HCT116 (cell line): ENCODE measurements at regions not wholly inside any gene's neighbourhood (a gene's known extent, or its start where the extent isn't known, plus 50 kb on each side); places are given as distances from the start of the nearest gene placed in this dataset.

Experiments used
- ATAC-seq: fragments of 200-7000 bp; cut with Tn5 transposase; 2 replicates; pipeline ENCODE4 v1.9.1; 2020; ENCODE audit warnings: mild to moderate bottlenecking, moderate library complexity
- BruUV-seq: library from RNA; stranded (reverse); fragments of 400-500 nt; replicated peaks from 2 replicates; lab custom pipeline; 2021; lab: Mats Ljungman, UMichigan
- CTCF ChIA-PET: fragments of 300-600 bp; sonication (Branson Sonifier 250); formaldehyde crosslinking; loops from one replicate; lab custom pipeline; 2021; ENCODE audit warnings: antibody characterized with exemption; lab: Charles Lee
- POLR2A ChIA-PET: fragments of 300-600, 350-600 bp; sonication (Branson Sonifier 250); formaldehyde crosslinking; loops from one replicate; lab custom pipeline; 2021; ENCODE audit warnings: antibody characterized with exemption; lab: Charles Lee
- RAD21 ChIA-PET, 2 experiments: fragments of 300-600 bp; sonication (Branson Sonifier 250); formaldehyde crosslinking; loops; one replicate each; lab custom pipeline; 2023; ENCODE audit warnings: low total read pairs in 2 of 2; ENCODE audit not compliant: uncharacterized antibody in 2 of 2, unreplicated experiment in 2 of 2, low non-redundant PET in 1 of 2; lab: Charles Lee
- DNase-seq: peaks from one replicate; pipeline ENCODE4 v3.0.0-alpha.2; 2010; ENCODE audit warnings: low read depth, low spot score
- H2AFZ ChIP-seq: fragments of 200-600 bp; shearing (Covaris generic), sonication (generic); 2 replicates; pipeline ENCODE4 v1.6.1; 2017; ENCODE audit warnings: low read depth, mixed run types, mixed read lengths, antibody characterized with exemption, low read length; ENCODE audit not compliant: poor library complexity, severe bottlenecking
- H3K27ac ChIP-seq: 2 replicates; pipeline ENCODE4 v1.5.1; 2012; ENCODE audit warnings: low read depth, low read length
- H3K27me3 ChIP-seq: fragments of 200-600 bp; sonication (generic); 2 replicates; pipeline ENCODE4 v1.6.1; 2016; ENCODE audit warnings: mixed run types, low read length, mixed read lengths; ENCODE audit not compliant: insufficient read depth
- H3K36me3 ChIP-seq, 2 experiments: fragments of 200-500 bp in 1 of 2; fragments of 200-600 bp in 1 of 2; sonication (Bioruptor generic) in 1 of 2; sonication (generic) in 1 of 2; 2 replicates each; pipeline versions ENCODE4 v1.5.1 to v1.6.1; 2014 to 2016; ENCODE audit warnings: low read length in 2 of 2, inconsistent platforms in 1 of 2, mixed read lengths in 1 of 2, mixed run types in 1 of 2; ENCODE audit not compliant: insufficient read depth in 2 of 2, control insufficient read depth in 1 of 2
- H3K4me1 ChIP-seq, 2 experiments: fragments of 200-600 bp in 1 of 2; sonication (generic) in 1 of 2; 2 replicates each; pipeline versions ENCODE4 v1.5.1 to v1.6.1; 2012 to 2017; ENCODE audit warnings: low read length in 2 of 2, inconsistent platforms in 1 of 2, mild to moderate bottlenecking in 1 of 2, mixed read lengths in 1 of 2, mixed run types in 1 of 2, moderate library complexity in 1 of 2; ENCODE audit not compliant: insufficient read depth in 2 of 2, control insufficient read depth in 1 of 2
- H3K4me2 ChIP-seq: fragments of 200-600 bp; sonication (generic); 2 replicates; pipeline ENCODE4 v1.6.1; 2017; ENCODE audit warnings: mixed run types, low read length, mixed read lengths
- H3K4me3 ChIP-seq, 2 experiments: fragments of 200-600 bp in 1 of 2; sonication (generic) in 1 of 2; replicated peaks in 1 of 2; 2 replicates each; pipeline ENCODE4 v1.5.1; 2011 to 2016; ENCODE audit warnings: low read length in 2 of 2, control low read depth in 1 of 2, low read depth in 1 of 2, mild to moderate bottlenecking in 1 of 2, mixed read lengths in 1 of 2, mixed run types in 1 of 2
- H3K79me2 ChIP-seq: fragments of 200-600 bp; sonication (generic); 2 replicates; pipeline ENCODE4 v1.6.1; 2017; ENCODE audit warnings: mild to moderate bottlenecking, mixed run types, low read length, moderate library complexity, mixed read lengths; ENCODE audit not compliant: insufficient read depth
- H3K9ac ChIP-seq: fragments of 200-600 bp; sonication (generic); 2 replicates; pipeline ENCODE4 v1.6.1; 2016; ENCODE audit warnings: low read length, mixed read lengths
- H3K9me2 ChIP-seq: fragments of 200-600 bp; sonication (generic), shearing (Covaris generic); 2 replicates; pipeline ENCODE4 v1.6.1; 2017; ENCODE audit warnings: mixed run types, mild to moderate bottlenecking, moderate library complexity; ENCODE audit not compliant: insufficient read depth
- H3K9me3 ChIP-seq, 2 experiments: fragments of 200-500 bp in 1 of 2; fragments of 200-600 bp in 1 of 2; sonication (Bioruptor generic) in 1 of 2; sonication (generic) in 1 of 2; 2 replicates each; pipeline ENCODE4 v1.6.1; 2014 to 2017; ENCODE audit warnings: low read length in 2 of 2, mixed read lengths in 2 of 2, inconsistent platforms in 1 of 2, low read depth in 1 of 2, mild to moderate bottlenecking in 1 of 2, mixed run types in 1 of 2, moderate library complexity in 1 of 2; ENCODE audit not compliant: control insufficient read depth in 1 of 2, insufficient read depth in 1 of 2
- H4K20me1 ChIP-seq: fragments of 200-600 bp; sonication (generic), shearing (Covaris generic); 2 replicates; pipeline ENCODE4 v1.6.1; 2017; ENCODE audit warnings: mixed run types, mild to moderate bottlenecking, moderate library complexity; ENCODE audit not compliant: insufficient read depth
- ATF3 ChIP-seq: IDR thresholded peaks from 2 replicates; pipeline ENCODE4 v1.6.1; 2012
- CBX3 ChIP-seq: IDR thresholded peaks from 2 replicates; pipeline ENCODE4 v1.6.1; 2012; ENCODE audit warnings: low read depth
- EGR1 ChIP-seq: IDR thresholded peaks from 2 replicates; pipeline ENCODE4 v1.6.1; 2012; ENCODE audit warnings: low read depth
- EZH2 ChIP-seq: fragments of 200-600 bp; sonication (generic); IDR thresholded peaks from 2 replicates; pipeline ENCODE4 v1.6.1; 2017; ENCODE audit warnings: antibody characterized with exemption, mixed run types
- JUND ChIP-seq: IDR thresholded peaks from 2 replicates; pipeline ENCODE4 v1.6.1; 2012
- POLR2A ChIP-seq: IDR thresholded peaks from 2 replicates; pipeline ENCODE4 v1.7.0; 2011; ENCODE audit warnings: borderline replicate concordance; ENCODE audit not compliant: insufficient read depth, insufficient read length; ENCODE audit errors: extremely low read depth
- POLR2AphosphoS5 ChIP-seq: IDR thresholded peaks from 2 replicates; pipeline ENCODE4 v1.6.1; 2011; ENCODE audit warnings: mild to moderate bottlenecking, low read depth, low read length, moderate library complexity
- RAD21 ChIP-seq: IDR thresholded peaks from 2 replicates; pipeline ENCODE4 v1.6.1; 2012; ENCODE audit warnings: low read depth, mild to moderate bottlenecking
- REST ChIP-seq: IDR thresholded peaks from 2 replicates; pipeline ENCODE4 v1.6.1; 2012; ENCODE audit warnings: low read depth
- SIN3A ChIP-seq: IDR thresholded peaks from 2 replicates; pipeline ENCODE4 v1.6.1; 2012; ENCODE audit warnings: low read depth
- YY1 ChIP-seq: IDR thresholded peaks from 2 replicates; pipeline ENCODE4 v1.6.1; 2011; ENCODE audit warnings: low read length, low read depth, moderate library complexity, mild to moderate bottlenecking; ENCODE audit not compliant: insufficient replicate concordance; ENCODE audit errors: extremely low read depth
- ZFX ChIP-seq: fragments of 450-650 bp; IDR thresholded peaks from 2 replicates; pipeline ENCODE4 v1.6.1; 2017
- intact Hi-C: fragments of 100-400 bp; cut with micrococcal nuclease; formaldehyde crosslinking; loops from 2 replicates; pipeline ENCODE4 v1.10.0; 2022
- TF ChIP-seq, protein P1 (sequence below), 3 experiments: fragments of 200-600 bp in 1 of 3; sonication (generic) in 1 of 3; IDR thresholded peaks in 2 of 3; conservative IDR thresholded peaks in 1 of 3; 2 replicates each; pipeline ENCODE4 v1.5.1; 2012 to 2017; ENCODE audit warnings: low read depth in 2 of 3, low read length in 2 of 3, antibody characterized with exemption in 1 of 3, borderline replicate concordance in 1 of 3, control low read depth in 1 of 3, mild to moderate bottlenecking in 1 of 3, mixed read lengths in 1 of 3, mixed run types in 1 of 3, moderate library complexity in 1 of 3; ENCODE audit not compliant: insufficient read depth in 1 of 3

DNA sequence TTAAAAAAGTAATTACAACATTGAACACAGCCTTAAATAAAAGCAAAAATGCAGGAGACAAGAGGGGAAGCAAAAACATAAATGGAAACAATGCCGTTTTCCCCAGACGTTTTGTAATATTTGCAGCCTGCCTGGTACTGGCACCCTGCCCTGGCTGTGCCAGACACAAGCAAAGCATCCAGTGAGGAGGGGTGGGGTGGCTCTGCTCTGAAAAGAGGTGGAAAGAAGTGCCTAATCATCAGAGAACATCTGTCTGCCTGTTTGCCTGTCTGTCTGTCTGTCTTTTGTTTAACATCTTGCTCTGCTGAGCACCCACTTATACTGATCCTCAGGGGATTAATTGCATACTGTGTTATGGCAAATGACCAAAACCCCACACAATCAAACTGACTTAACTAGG, 62.7 kb downstream of the C16orf82 start:
- ChIA-PET CTCF (no interaction called here), POLR2A (no interaction called here), RAD21 (no interaction called here)

GRCh38 chr16:27138257-27138656, 65.1 kb upstream of the KDM8 start:
- Histone ChIP-seq H3K9me2 (no peaks in the 10 kb centered on the region), H3K9me3 (no peaks in the 10 kb centered on the region), H3K9ac (no peak overlapping the region), H2AFZ (no peak overlapping the region), H3K27ac (no peak overlapping the region), H3K4me1 (no peaks in the 10 kb centered on the region), H4K20me1 (no peaks in the 10 kb centered on the region), H3K4me2 (no peak overlapping the region), H3K4me3 (no peak overlapping the region), H3K27me3 (peaks cover 33% of the 10 kb centered on the region), H3K36me3 (no peaks in the 10 kb centered on the region), H3K79me2 (no peaks in the 10 kb centered on the region)
- CTCF ChIA-PET = no interaction called here
- no peak for ATAC-seq
- no TSS peak for BruUV-seq
- no peak for DNase-seq
- RAD21 ChIA-PET = no interaction called here
- POLR2A ChIA-PET = no interaction called here
- intact Hi-C loops = no loop called here
- TF ChIP-seq JUND (no peak), REST (no peak), SIN3A (no peak), EGR1 (no peak), YY1 (no peak), EZH2 (no peak), RAD21 (no peak), POLR2AphosphoS5 (no peak), ATF3 (no peak), CBX3 (no peak), ZFX (no peak)

More for the DNA sequence above, 62.7 kb downstream of the C16orf82 start:
- BruUV-seq = no TSS peak
- no peak overlapping the region for H3K4me3 ChIP-seq
- H2AFZ ChIP-seq = no peak overlapping the region
- H3K4me1 ChIP-seq = no peaks in the 10 kb centered on the region
- H4K20me1 ChIP-seq = no peaks in the 10 kb centered on the region
- no peaks in the 10 kb centered on the region for H3K36me3 ChIP-seq
- H3K27ac ChIP-seq = no peak overlapping the region
- intact Hi-C loops = no loop called here
- H3K4me2 ChIP-seq = no peak overlapping the region
- no peak for ATAC-seq
- peaks cover 0 to 4% of the 10 kb centered on the region in 2 experiments; a peak in 2 of 4 replicates for H3K9me3 ChIP-seq
- no peak for DNase-seq
- no peaks in the 10 kb centered on the region for H3K79me2 ChIP-seq
- TF ChIP-seq, protein P1, sequence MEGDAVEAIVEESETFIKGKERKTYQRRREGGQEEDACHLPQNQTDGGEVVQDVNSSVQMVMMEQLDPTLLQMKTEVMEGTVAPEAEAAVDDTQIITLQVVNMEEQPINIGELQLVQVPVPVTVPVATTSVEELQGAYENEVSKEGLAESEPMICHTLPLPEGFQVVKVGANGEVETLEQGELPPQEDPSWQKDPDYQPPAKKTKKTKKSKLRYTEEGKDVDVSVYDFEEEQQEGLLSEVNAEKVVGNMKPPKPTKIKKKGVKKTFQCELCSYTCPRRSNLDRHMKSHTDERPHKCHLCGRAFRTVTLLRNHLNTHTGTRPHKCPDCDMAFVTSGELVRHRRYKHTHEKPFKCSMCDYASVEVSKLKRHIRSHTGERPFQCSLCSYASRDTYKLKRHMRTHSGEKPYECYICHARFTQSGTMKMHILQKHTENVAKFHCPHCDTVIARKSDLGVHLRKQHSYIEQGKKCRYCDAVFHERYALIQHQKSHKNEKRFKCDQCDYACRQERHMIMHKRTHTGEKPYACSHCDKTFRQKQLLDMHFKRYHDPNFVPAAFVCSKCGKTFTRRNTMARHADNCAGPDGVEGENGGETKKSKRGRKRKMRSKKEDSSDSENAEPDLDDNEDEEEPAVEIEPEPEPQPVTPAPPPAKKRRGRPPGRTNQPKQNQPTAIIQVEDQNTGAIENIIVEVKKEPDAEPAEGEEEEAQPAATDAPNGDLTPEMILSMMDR (IDR thresholded peaks at IDR 0.05 in 2 of 3, conservative IDR thresholded peaks at IDR 0.05 in 1 of 3; ENCODE audit: borderline replicate concordance in 1 of 3, insufficient read depth in 1 of 3, low read depth in 2 of 3, low read length in 2 of 3) = no peak
- TF ChIP-seq EZH2 = no peak
- no peak for TF ChIP-seq SIN3A
- TF ChIP-seq POLR2A = no peak
- no peaks in the 10 kb centered on the region for H3K27me3 ChIP-seq
- H3K9me2 ChIP-seq = no peaks in the 10 kb centered on the region
- H3K9ac ChIP-seq = no peak overlapping the region
